Fibroblast of skin of back (primary cell): ENCODE measurements at regions not wholly inside any gene's neighbourhood (a gene's known extent, or its start where the extent isn't known, plus 50 kb on each side); places are given as distances from the start of the nearest gene placed in this dataset.

Experiments
- DNase-seq: peaks from one replicate; pipeline ENCODE4 v3.0.0-alpha.2; 2013

- no peak for DNase-seq
Measured at GRCh38 chr2:228312172-228312571, 130.7 kb upstream of the SPHKAP start.

- no peak for DNase-seq
Measured at GRCh38 chr2:228303960-228304359, 122.5 kb upstream of the SPHKAP start.

GRCh38 chr2:228283491-228284171, 102.1 kb upstream of the SPHKAP start:
- DNase-seq = no peak

- DNase-seq = no peak
Measured at GRCh38 chr2:228282376-228282775, 100.9 kb upstream of the SPHKAP start.

GRCh38 chr2:228273159-228273558, 91.7 kb upstream of the SPHKAP start:
- no peak for DNase-seq

GRCh38 chr2:228269351-228269750, 87.9 kb upstream of the SPHKAP start:
- DNase-seq = no peak

- no peak for DNase-seq
Measured at GRCh38 chr2:228268756-228269155, 87.3 kb upstream of the SPHKAP start.

- no peak for DNase-seq
Measured at GRCh38 chr2:228268301-228268700, 86.8 kb upstream of the SPHKAP start.

GRCh38 chr2:228263156-228263555, 81.7 kb upstream of the SPHKAP start:
- DNase-seq = no peak

- no peak for DNase-seq
Measured at GRCh38 chr2:228261546-228261945, 80.1 kb upstream of the SPHKAP start.

- no peak for DNase-seq
Measured at GRCh38 chr2:228257379-228257778, 75.9 kb upstream of the SPHKAP start.

- no peak for DNase-seq
Measured at GRCh38 chr2:228253752-228254151, 72.3 kb upstream of the SPHKAP start.

- DNase-seq = no peak
Measured at GRCh38 chr2:228247335-228247734, 65.8 kb upstream of the SPHKAP start.

GRCh38 chr2:228245601-228246000, 64.1 kb upstream of the SPHKAP start:
- DNase-seq = no peak

- no peak for DNase-seq
Measured at GRCh38 chr2:228242591-228242990, 61.1 kb upstream of the SPHKAP start.

- no peak for DNase-seq
Measured at GRCh38 chr2:228239907-228240561, 58.5 kb upstream of the SPHKAP start.

GRCh38 chr2:228239207-228239906, 57.9 kb upstream of the SPHKAP start:
- DNase-seq = no peak
